KMS-11 (cell line): ENCODE measurements at regions not wholly inside any gene's neighbourhood (a gene's known extent, or its start where the extent isn't known, plus 50 kb on each side); places are given as distances from the start of the nearest gene placed in this dataset.

Experiments
- H2AFZ ChIP-seq: fragments of 200-600 bp; sonication (generic); 2 replicates; pipeline ENCODE4 v1.6.1; 2016; ENCODE audit warnings: antibody characterized with exemption, mixed run types, low read depth
- H3K27ac ChIP-seq: fragments of 200-600 bp; sonication (generic); 2 replicates; pipeline ENCODE4 v1.6.1; 2016; ENCODE audit warnings: mild to moderate bottlenecking, mixed run types
- H3K27me3 ChIP-seq: fragments of 200-600 bp; sonication (generic); 2 replicates; pipeline ENCODE4 v1.6.1; 2017; ENCODE audit warnings: mild to moderate bottlenecking, low read depth, mixed run types, moderate library complexity; ENCODE audit not compliant: insufficient read depth
- H3K36me3 ChIP-seq: fragments of 200-600 bp; sonication (generic); 2 replicates; pipeline ENCODE4 v1.6.1; 2017; ENCODE audit warnings: mild to moderate bottlenecking, mixed run types; ENCODE audit not compliant: insufficient read depth
- H3K4me1 ChIP-seq: fragments of 200-600 bp; sonication (generic); 2 replicates; pipeline ENCODE4 v1.6.1; 2016; ENCODE audit warnings: mild to moderate bottlenecking, low read depth, mixed run types; ENCODE audit not compliant: poor library complexity, severe bottlenecking
- H3K4me2 ChIP-seq: fragments of 200-600 bp; sonication (generic); 2 replicates; pipeline ENCODE4 v1.7.0; 2016; ENCODE audit warnings: mild to moderate bottlenecking, mixed run types
- H3K4me3 ChIP-seq: fragments of 200-600 bp; sonication (generic); IDR thresholded peaks from 2 replicates; pipeline ENCODE4 v1.6.1; 2017; ENCODE audit warnings: low read depth, low read length, mixed read lengths; ENCODE audit not compliant: insufficient read depth
- H3K79me2 ChIP-seq: fragments of 200-600 bp; sonication (generic); 2 replicates; pipeline ENCODE4 v1.6.1; 2016; ENCODE audit warnings: low read depth, mixed run types; ENCODE audit not compliant: insufficient read depth
- H3K9ac ChIP-seq: fragments of 200-600 bp; sonication (generic); 2 replicates; pipeline ENCODE4 v1.6.1; 2016; ENCODE audit warnings: mild to moderate bottlenecking, mixed run types
- H4K20me1 ChIP-seq: fragments of 200-600 bp; sonication (generic); 2 replicates; pipeline ENCODE4 v1.6.1; 2016; ENCODE audit warnings: mild to moderate bottlenecking, mixed run types; ENCODE audit not compliant: insufficient read depth
- CTCF ChIP-seq: fragments of 200-600 bp; sonication (generic); conservative IDR thresholded peaks from 2 replicates; pipeline ENCODE4 v1.6.1; 2017; ENCODE audit warnings: low read depth, mild to moderate bottlenecking, antibody characterized with exemption, low read length, moderate library complexity, mixed read lengths

- no peak for TF ChIP-seq CTCF
- H2AFZ ChIP-seq = no peak overlapping the region
- no peaks in the 10 kb centered on the region for H3K79me2 ChIP-seq
- H3K9ac ChIP-seq = no peak overlapping the region
- no peaks in the 10 kb centered on the region for H3K36me3 ChIP-seq
- no peak overlapping the region for H3K4me2 ChIP-seq
- H3K4me3 ChIP-seq = no peak overlapping the region
- H3K27ac ChIP-seq = no peak overlapping the region
- no peaks in the 10 kb centered on the region for H3K27me3 ChIP-seq
- no peaks in the 10 kb centered on the region for H3K4me1 ChIP-seq
- no peaks in the 10 kb centered on the region for H4K20me1 ChIP-seq
Observed at GRCh38 chr13:22735011-22735995, 445.5 kb upstream of the SGCG start.

GRCh38 chr13:22736084-22736767 is 444.6 kb upstream of the SGCG start:
- Histone ChIP-seq H3K79me2 (no peaks in the 10 kb centered on the region), H3K4me2 (no peak overlapping the region), H3K27ac (no peak overlapping the region), H2AFZ (no peak overlapping the region), H4K20me1 (no peaks in the 10 kb centered on the region), H3K4me3 (no peak overlapping the region), H3K36me3 (no peaks in the 10 kb centered on the region), H3K9ac (no peak overlapping the region), H3K27me3 (no peaks in the 10 kb centered on the region), H3K4me1 (no peaks in the 10 kb centered on the region)
- no peak for TF ChIP-seq CTCF

GRCh38 chr13:22736768-22737092 is 444.0 kb upstream of the SGCG start:
- Histone ChIP-seq H3K79me2 (no peaks in the 10 kb centered on the region), H4K20me1 (no peaks in the 10 kb centered on the region), H3K9ac (no peak overlapping the region), H3K4me2 (no peak overlapping the region), H3K36me3 (no peaks in the 10 kb centered on the region), H3K4me1 (no peaks in the 10 kb centered on the region), H3K27ac (no peak overlapping the region), H3K4me3 (no peak overlapping the region), H2AFZ (no peak overlapping the region), H3K27me3 (no peaks in the 10 kb centered on the region)
- TF ChIP-seq CTCF = no peak

- H3K27me3 ChIP-seq = no peaks in the 10 kb centered on the region
- H3K27ac ChIP-seq = no peak overlapping the region
- no peaks in the 10 kb centered on the region for H4K20me1 ChIP-seq
- H3K36me3 ChIP-seq = no peaks in the 10 kb centered on the region
- H3K4me1 ChIP-seq = no peaks in the 10 kb centered on the region
- no peak overlapping the region for H3K9ac ChIP-seq
- no peak overlapping the region for H3K4me2 ChIP-seq
- no peak overlapping the region for H3K4me3 ChIP-seq
- TF ChIP-seq CTCF = no peak
- no peak overlapping the region for H2AFZ ChIP-seq
- H3K79me2 ChIP-seq = no peaks in the 10 kb centered on the region
Observed at GRCh38 chr13:22738357-22738756, 442.4 kb upstream of the SGCG start.
